ENCODE measurements at regions not wholly inside any gene's neighbourhood (a gene's known extent, or its start where the extent isn't known, plus 50 kb on each side); places are given as distances from the start of the nearest gene placed in this dataset.

DNA sequence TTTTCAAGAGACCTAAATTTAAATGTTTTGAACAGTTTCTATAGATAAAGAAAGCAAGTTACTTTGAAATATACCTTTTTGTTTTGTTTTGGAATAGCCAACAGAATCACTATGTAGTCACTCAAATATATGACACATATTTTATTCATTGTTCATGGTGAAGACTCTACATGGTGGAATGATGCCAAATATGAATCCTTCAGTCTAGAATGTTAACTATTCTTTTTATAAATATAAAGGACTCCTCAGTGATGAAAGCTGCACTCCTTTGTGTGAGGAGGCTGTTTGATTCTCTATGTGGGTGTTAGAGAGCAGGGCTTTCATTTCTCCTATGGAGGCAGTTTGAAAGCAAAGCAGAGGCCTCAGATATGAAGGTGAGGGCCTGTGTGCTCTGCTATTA is 396.4 kb upstream of the LRRTM1 start:
- no peak for TF ChIP-seq POLR2A (IDR thresholded peaks at IDR 0.05; ENCODE audit: low read length)
- TF ChIP-seq GATA1 (IDR thresholded peaks at IDR 0.05; ENCODE audit: low read depth, low read length), result no peak
